ENCODE measurements at regions not wholly inside any gene's neighbourhood (a gene's known extent, or its start where the extent isn't known, plus 50 kb on each side); places are given as distances from the start of the nearest gene placed in this dataset.

- DNase-seq = peak; percentile 4
These were observed 287.3 kb downstream of the COG6 start for GRCh38 chr13:39942552-39943273.

- DNase-seq = no peak
These were observed 288.2 kb downstream of the COG6 start for GRCh38 chr13:39943711-39944110.

- peak; percentile 2 for DNase-seq
These were observed 289.8 kb downstream of the COG6 start for GRCh38 chr13:39945226-39945625.

- no peak for DNase-seq
These were observed 291.3 kb downstream of the COG6 start for GRCh38 chr13:39946769-39947168.

GRCh38 chr13:39951301-39951700, 295.8 kb downstream of the COG6 start:
- DNase-seq = no peak

- no peak for DNase-seq
These were observed 297.1 kb downstream of the COG6 start for GRCh38 chr13:39952249-39953233.

- DNase-seq = no peak
These were observed 299.0 kb downstream of the COG6 start for GRCh38 chr13:39954476-39954875.

- no peak for DNase-seq
These were observed 300.1 kb downstream of the COG6 start for GRCh38 chr13:39955560-39955959.

GRCh38 chr13:39956036-39956435, 300.6 kb downstream of the COG6 start:
- DNase-seq = no peak

- DNase-seq = no peak
These were observed 302.6 kb downstream of the COG6 start for GRCh38 chr13:39957868-39958677.

- DNase-seq = no peak
These were observed 304.2 kb downstream of the COG6 start for GRCh38 chr13:39959497-39960144.

GRCh38 chr13:39960191-39960590, 304.7 kb downstream of the COG6 start:
- no peak for DNase-seq

GRCh38 chr13:39961036-39961435, 305.6 kb downstream of the COG6 start:
- no peak for DNase-seq

- no peak for DNase-seq
These were observed 308.1 kb downstream of the COG6 start for GRCh38 chr13:39963612-39964011.

- DNase-seq = no peak
These were observed 309.8 kb downstream of the COG6 start for GRCh38 chr13:39965309-39965708.

- no peak for DNase-seq
These were observed 311.9 kb downstream of the COG6 start for GRCh38 chr13:39967199-39967959.

- DNase-seq = no peak
These were observed 313.4 kb downstream of the COG6 start for GRCh38 chr13:39968646-39969475.

- no peak for DNase-seq
These were observed 314.9 kb downstream of the COG6 start for GRCh38 chr13:39970177-39970846.

GRCh38 chr13:39971526-39971925, 316.1 kb downstream of the COG6 start:
- no peak for DNase-seq

- no peak for DNase-seq
These were observed 321.0 kb downstream of the COG6 start for GRCh38 chr13:39976481-39976880.

Data from activated gamma-delta T cell (primary cell).